ENCODE measurements at regions not wholly inside any gene's neighbourhood (a gene's known extent, or its start where the extent isn't known, plus 50 kb on each side); places are given as distances from the start of the nearest gene placed in this dataset.

GRCh38 chr1:24988558-24988912 lies 58.5 kb upstream of the RUNX3 start:
- in situ Hi-C loops (cut with MboI; ENCODE audit: low sequenced_read_pairs): no loop called here

DNA sequence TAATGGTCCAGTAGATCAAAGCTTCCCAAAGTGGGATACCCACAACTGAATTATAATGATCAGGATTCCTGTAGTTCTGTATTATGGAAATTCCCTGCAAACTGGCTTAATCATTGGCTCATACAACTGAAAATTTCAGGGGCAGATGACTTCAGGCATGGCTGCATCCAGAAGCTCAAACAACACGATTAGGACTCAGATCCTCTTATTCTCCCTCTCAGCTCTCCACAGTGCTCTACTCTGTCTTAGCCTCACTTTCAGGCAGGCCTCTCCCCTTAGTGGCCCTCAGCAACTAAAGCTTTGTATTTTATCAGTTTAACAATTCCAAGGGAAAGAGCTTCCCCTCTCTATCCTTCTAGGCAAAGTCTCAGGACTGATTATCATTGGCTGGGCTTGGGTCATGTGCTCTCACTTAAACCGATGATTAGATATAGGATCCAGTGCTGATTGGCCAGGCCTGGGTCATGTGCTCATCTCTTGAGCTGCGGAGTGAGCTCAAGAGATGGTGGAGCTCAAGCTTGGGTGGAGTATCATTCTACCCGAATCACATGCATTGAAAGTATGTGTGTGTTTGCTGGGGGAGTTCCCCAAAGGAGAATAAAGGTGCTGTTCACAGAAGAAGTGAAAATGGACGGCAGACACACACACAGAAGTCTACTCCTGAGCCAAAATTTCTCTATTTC lies 57.9 kb upstream of the RUNX3 start:
- Histone ChIP-seq H3K9me3 (no peaks in the 10 kb centered on the region), H3K36me3 (replicated peaks) (no peaks in the 10 kb centered on the region), H3K27me3 (ENCODE audit: low read depth) (no peaks in the 10 kb centered on the region), H3K4me1 (no peaks in the 10 kb centered on the region), H3K4me3 (no peak overlapping the region)
- DNase-seq (ENCODE audit: low spot score in 2 of 2): no peak
- in situ Hi-C loops (cut with MboI; ENCODE audit: low sequenced_read_pairs): no loop called here

More at GRCh38 chr1:24988558-24988912, 58.5 kb upstream of the RUNX3 start:
- no peak for DNase-seq (ENCODE audit: low spot score in 2 of 2)
- no peaks in the 10 kb centered on the region for H3K27me3 ChIP-seq (ENCODE audit: low read depth)
- no peaks in the 10 kb centered on the region for H3K4me1 ChIP-seq
- H3K9me3 ChIP-seq: no peaks in the 10 kb centered on the region
- no peaks in the 10 kb centered on the region for H3K36me3 ChIP-seq (replicated peaks)
- H3K4me3 ChIP-seq: no peak overlapping the region

GRCh38 chr1:24987424-24987823 lies 57.3 kb upstream of the RUNX3 start:
- Histone ChIP-seq H3K4me3 (no peak overlapping the region), H3K36me3 (replicated peaks) (no peaks in the 10 kb centered on the region), H3K9me3 (no peaks in the 10 kb centered on the region), H3K4me1 (no peaks in the 10 kb centered on the region), H3K27me3 (ENCODE audit: low read depth) (no peaks in the 10 kb centered on the region)
- in situ Hi-C loops (cut with MboI; ENCODE audit: low sequenced_read_pairs): no loop called here
- DNase-seq (ENCODE audit: low spot score in 2 of 2): no peak

GRCh38 chr1:24986372-24986965 lies 56.4 kb upstream of the RUNX3 start:
- no peaks in the 10 kb centered on the region for H3K9me3 ChIP-seq
- DNase-seq (ENCODE audit: low spot score in 2 of 2): no peak
- in situ Hi-C loops (cut with MboI; ENCODE audit: low sequenced_read_pairs): no loop called here
- no peaks in the 10 kb centered on the region for H3K36me3 ChIP-seq (replicated peaks)
- H3K4me1 ChIP-seq: no peaks in the 10 kb centered on the region
- no peak overlapping the region for H3K4me3 ChIP-seq
- H3K27me3 ChIP-seq (ENCODE audit: low read depth): no peaks in the 10 kb centered on the region

- in situ Hi-C loops (cut with MboI; ENCODE audit: low sequenced_read_pairs): no loop called here
- Histone ChIP-seq H3K27me3 (ENCODE audit: low read depth) (no peaks in the 10 kb centered on the region), H3K4me3 (no peak overlapping the region), H3K9me3 (no peaks in the 10 kb centered on the region), H3K36me3 (replicated peaks) (no peaks in the 10 kb centered on the region), H3K4me1 (no peaks in the 10 kb centered on the region)
- DNase-seq (ENCODE audit: low spot score in 2 of 2): no peak
Measured at GRCh38 chr1:24985737-24986136, 55.7 kb upstream of the RUNX3 start.

- no peak overlapping the region for H3K4me3 ChIP-seq
- no peaks in the 10 kb centered on the region for H3K9me3 ChIP-seq
- no peaks in the 10 kb centered on the region for H3K27me3 ChIP-seq (ENCODE audit: low read depth)
- H3K36me3 ChIP-seq (replicated peaks): no peaks in the 10 kb centered on the region
- H3K4me1 ChIP-seq: no peaks in the 10 kb centered on the region
- in situ Hi-C loops (cut with MboI; ENCODE audit: low sequenced_read_pairs): no loop called here
- no peak for DNase-seq (ENCODE audit: low spot score in 2 of 2)
Measured at GRCh38 chr1:24984800-24985522, 54.9 kb upstream of the RUNX3 start.

DNA sequence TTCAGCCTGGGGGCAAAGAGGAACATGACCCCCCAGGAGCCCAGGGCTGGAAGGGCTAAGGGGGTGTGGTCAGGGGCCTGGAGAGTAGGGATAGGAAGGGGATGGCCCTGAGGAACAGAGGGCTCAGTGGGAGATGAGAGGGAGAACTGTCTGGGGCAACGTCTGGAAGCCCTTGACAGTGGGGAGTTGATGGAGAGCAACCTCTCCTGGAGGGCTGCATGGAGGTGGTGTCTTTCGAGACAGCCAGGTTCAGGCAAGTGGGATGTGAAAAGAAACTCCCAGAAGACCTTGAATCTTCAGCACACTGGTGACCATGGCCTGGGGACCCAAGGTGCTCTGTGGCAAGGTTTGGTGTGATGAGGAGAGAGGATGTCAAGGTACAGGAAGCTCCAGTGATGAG lies 54.2 kb upstream of the RUNX3 start:
- Histone ChIP-seq H3K4me1 (no peaks in the 10 kb centered on the region), H3K9me3 (no peaks in the 10 kb centered on the region), H3K36me3 (replicated peaks) (no peaks in the 10 kb centered on the region), H3K4me3 (no peak overlapping the region), H3K27me3 (ENCODE audit: low read depth) (no peaks in the 10 kb centered on the region)
- in situ Hi-C loops (cut with MboI; ENCODE audit: low sequenced_read_pairs): no loop called here
- DNase-seq (ENCODE audit: low spot score in 2 of 2): no peak

DNA sequence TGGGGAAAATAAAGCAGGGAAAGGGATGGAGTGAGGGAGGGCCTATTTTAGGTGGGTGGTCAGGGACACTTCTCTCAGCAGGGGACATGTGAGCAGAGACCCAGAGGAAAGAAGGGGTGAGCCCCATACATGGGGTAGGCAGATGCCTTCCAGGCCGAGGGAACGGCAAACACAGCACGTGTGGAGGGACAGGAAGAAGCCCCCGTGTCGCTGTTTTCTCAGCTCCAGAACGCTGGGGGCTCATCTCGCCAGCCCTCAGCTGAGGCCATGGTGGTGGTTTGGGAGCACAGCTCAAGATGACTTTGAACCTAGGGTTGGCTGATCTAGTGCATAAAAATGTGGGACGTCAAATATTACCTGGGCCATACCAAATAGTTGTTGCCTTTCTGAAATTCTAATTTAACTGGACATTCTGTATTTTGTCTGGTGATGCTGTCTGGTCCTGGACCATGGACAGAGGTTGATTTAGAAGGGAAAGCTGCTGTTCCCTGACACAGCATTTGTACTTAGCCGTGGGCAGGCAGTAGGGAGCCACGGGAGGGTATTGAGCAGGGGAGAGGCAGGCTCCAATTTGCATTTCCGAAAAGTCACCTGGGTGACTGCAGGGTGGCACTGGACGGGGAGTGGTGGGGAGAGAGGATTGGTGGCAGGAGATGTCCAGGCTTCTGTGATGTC lies 53.1 kb upstream of the RUNX3 start:
- Histone ChIP-seq H3K9me3 (no peaks in the 10 kb centered on the region), H3K27me3 (ENCODE audit: low read depth) (no peaks in the 10 kb centered on the region), H3K4me1 (no peaks in the 10 kb centered on the region), H3K4me3 (no peak overlapping the region), H3K36me3 (replicated peaks) (no peaks in the 10 kb centered on the region)
- DNase-seq (ENCODE audit: low spot score in 2 of 2): no peak
- in situ Hi-C loops (cut with MboI; ENCODE audit: low sequenced_read_pairs): no loop called here

DNA sequence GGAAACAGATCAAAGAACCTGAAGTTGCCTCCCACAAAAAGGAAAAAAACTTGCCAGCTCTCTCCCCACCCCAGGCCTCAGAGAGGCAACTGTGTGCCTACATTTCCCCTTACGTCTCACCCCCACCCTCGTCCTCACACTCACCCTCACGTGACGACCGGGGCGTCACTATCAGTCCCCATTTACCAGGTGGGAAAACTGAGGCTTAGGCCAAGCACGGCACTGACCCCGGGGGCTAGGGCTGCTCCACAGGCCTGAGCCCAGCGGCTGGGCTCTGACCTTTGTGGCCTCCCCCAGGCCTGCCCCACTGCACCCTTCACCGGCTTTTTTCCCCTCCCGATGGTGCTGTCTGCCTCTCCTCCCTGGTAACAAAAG lies 51.5 kb upstream of the RUNX3 start:
- no peaks in the 10 kb centered on the region for H3K36me3 ChIP-seq (replicated peaks)
- DNase-seq (ENCODE audit: low spot score in 2 of 2): no peak
- H3K4me1 ChIP-seq: no peaks in the 10 kb centered on the region
- H3K4me3 ChIP-seq: no peak overlapping the region
- H3K27me3 ChIP-seq (ENCODE audit: low read depth): no peaks in the 10 kb centered on the region
- in situ Hi-C loops (cut with MboI; ENCODE audit: low sequenced_read_pairs): no loop called here
- 0 out of 2 replicates have a peak, but pooled peaks cover 2% of the 10 kb centered on the region for H3K9me3 ChIP-seq

DNA sequence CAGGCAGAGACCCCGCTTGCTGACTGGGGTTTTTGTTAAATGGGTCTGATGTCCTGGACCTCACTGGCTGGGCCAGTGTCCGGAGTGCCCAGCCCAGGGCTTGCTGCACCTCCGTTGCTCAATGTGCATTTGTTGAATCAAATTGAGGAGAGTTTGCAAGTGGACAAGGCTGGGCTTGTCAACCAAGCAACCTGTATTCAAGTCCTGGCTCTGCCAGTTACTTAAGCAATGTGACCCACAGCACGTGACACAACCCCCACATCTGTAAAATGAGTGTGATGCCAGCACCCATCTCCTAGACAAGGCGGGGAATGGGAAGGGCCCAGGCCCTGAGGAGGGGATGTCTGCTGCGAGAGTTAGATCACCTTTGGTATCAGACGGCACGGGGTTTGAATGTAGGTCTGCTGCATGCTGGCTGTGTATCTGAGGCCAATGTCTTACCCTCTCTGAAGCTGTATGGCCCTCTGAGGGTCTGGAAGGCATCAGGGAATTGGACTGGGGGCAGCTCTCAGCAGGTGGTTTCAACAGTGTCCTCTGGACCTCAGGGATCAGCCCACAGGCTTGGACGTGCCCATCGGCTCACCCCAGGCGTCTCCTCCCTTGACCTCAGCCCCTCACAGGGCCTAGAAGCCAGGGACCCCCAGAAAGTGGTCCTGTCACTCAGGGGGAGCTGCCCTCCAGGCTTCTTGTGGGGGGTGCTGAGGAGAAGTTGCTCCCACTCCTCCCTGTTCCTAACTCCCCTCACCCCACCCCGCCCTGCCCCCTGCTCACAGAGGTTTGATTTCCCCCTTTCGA lies 51.0 kb upstream of the RUNX3 start:
- H3K4me3 ChIP-seq: no peak overlapping the region
- in situ Hi-C loops (cut with MboI; ENCODE audit: low sequenced_read_pairs): no loop called here

More for the DNA sequence above, 51.0 kb upstream of the RUNX3 start:
- H3K9me3 ChIP-seq: peaks cover 4% of the 10 kb centered on the region; the same call in 1 of the 2 replicates
- no peaks in the 10 kb centered on the region for H3K27me3 ChIP-seq (ENCODE audit: low read depth)
- no peak for DNase-seq (ENCODE audit: low spot score in 2 of 2)
- no peaks in the 10 kb centered on the region for H3K36me3 ChIP-seq (replicated peaks)
- H3K4me1 ChIP-seq: no peaks in the 10 kb centered on the region

Data from HAP-1 (cell line).